G401.6 (cell line): ENCODE measurements at regions not wholly inside any gene's neighbourhood (a gene's known extent, or its start where the extent isn't known, plus 50 kb on each side); places are given as distances from the start of the nearest gene placed in this dataset.
"Not testable (repeated sequence)": the region's sequence is repeated elsewhere in the genome, so short reads cannot be mapped to it uniquely, and the experiment has no call there.

ENCODE experiments used
- FAIRE-seq: peaks from 2 replicates; lab custom pipeline; 2012; peaks lifted over from hg19 to GRCh38; lab: Jason Lieb, UNC

DNA sequence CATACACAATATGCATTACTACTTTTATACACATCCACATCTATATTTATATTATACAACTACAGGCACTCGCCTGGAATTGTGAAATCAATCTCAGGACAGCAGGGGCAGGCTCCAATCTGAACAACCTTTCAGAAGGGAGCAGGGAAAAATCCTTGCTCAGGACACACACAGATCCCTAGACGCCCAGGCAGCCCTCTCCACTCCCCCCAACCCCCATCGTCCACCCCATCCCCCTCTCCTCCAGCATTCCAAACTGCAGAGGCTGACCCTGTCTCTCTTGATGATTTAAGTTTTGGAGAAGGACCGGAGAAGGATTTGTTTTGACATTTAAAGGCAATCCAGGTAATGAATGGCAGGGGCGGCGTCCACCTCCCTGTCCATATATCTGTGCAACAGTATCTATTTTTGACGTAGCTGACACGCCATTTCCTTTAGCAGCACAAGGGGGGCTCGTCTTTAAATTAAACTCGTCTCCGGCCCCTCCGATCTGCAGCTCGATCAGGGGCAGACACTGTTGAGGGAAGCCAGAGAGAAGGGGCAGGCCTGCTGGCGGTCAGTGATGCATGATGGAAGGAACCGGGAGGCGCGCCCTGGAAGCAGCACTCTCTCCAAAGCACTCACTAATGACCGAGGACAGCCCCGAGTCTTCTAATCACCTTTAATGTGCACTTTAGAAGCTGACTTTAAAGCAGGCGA, 95.0 kb upstream of the TBX5 start:
- FAIRE-seq = no peak

DNA sequence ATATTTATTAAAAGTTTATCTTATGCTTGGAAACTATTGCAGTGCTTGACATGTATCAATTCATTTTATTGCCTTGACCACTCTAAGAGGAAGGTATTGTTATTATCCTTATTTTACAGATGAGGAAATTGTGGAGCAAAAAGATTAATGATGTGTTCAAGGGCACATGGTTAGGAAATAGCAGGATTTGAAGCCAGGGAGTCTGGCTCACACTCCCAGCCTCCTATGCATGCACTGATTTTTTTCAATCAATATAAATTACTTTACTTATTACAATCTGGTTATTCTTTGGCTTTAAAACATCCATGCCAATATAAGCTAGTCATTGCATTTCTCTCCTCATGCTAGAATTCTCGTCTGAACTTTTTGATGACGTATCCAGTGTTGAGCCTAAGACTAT, 94.2 kb upstream of the TBX5 start:
- FAIRE-seq = no peak

DNA sequence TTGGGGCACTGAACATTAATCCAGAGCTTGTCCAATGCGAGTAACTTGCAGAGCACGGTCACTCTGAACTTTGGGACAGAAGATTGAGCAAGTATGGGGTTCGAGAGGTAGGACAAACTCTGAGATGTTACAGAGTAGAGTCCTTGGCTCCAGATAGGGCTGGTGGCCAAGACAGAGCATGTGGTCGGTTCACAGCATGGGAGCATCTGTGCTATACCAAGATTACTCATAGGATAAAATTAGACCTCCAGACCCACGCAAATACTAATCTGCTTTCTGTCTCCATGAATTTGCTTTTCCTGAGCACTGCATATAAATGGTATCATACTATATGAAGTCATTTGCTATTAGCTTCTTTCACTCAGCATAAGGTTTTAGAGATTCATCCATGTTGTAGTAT, 93.4 kb upstream of the TBX5 start:
- no peak for FAIRE-seq

DNA sequence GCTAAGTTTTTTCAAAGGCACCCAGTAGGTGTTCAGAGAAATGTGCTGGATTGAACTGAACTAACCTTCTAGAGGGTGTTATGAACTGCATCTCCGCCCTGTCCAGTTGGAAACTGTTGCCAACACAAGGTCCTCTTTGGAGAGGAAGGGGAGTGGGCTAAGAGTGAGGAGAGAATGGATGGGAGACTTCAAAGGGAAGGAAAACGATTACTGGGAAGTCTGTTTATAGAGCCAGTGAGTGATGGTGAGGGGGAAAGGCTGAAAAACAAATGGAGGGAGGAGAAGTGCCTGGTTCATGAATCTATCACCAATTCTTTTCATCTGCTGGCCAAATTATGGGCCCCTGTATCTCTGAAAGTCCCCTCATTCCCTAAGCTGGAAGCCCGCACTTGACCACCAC, 86.0 kb upstream of the TBX5 start:
- FAIRE-seq = no peak

DNA sequence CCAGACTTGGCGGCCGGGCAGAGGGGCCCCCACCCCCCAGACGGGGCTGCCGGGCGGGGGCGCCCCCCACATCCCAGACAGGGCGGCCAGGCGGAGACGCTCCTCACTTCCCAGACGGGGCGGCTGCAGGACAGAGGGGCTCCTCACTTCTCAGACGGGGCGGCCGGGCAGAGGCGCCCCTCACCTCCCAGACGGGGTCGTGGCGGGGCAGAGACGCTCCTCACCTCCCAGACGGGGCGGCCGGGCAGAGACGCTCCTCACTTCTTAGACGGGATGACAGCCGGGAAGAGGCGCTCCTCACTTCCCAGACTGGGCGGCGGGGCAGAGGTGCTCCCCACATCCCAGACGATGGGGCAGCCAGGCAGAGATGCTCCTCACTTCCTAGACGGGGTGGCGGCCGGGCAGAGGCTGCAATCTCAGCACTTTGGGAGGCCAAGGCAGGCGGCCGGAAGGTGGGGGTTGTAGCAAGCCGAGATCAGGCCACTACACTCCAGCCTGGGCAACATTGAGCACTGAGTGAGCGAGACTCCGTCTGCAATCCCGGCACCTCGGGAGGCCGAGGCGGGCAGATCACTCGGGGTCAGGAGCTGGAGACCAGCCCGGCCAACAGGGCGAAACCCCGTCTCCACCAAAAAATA, 79.0 kb upstream of the TBX5 start:
- FAIRE-seq = not testable (repeated sequence)

DNA sequence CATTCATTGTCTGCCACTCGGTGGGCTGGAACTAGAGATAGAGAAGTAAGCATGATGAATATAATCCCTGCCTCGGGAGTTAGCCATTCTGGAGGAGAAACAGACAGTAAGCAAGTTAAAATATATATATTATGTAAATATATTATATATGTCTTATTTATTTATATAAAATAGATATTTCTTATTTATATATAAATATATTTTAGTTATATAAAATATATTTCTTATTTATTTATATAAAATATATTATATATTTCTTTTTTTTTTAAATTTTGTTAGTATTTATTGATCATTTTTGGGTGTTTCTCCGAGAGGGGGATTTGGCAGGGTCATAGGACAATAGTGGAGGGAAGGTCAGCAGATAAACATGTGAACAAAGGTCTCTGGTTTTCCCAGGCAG, 78.1 kb upstream of the TBX5 start:
- peak; percentile 85 for FAIRE-seq

DNA sequence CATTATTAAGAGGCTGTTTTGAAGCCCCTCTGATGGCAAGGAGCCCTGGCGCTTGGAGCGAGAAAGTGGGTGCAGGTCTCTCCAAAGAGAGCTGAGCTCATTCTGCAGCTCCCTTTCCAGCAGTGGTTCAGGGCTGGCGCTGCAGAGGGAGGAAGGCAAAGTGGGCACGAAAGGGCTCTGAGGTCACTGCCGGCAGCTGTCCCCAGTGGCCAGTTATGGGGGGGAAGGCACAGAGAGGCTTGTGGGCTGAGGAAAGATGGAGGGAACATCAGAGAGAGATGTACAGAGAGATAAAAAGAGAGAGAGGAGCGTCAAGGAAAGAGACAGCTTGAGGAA, 75.2 kb upstream of the TBX5 start:
- no peak for FAIRE-seq

DNA sequence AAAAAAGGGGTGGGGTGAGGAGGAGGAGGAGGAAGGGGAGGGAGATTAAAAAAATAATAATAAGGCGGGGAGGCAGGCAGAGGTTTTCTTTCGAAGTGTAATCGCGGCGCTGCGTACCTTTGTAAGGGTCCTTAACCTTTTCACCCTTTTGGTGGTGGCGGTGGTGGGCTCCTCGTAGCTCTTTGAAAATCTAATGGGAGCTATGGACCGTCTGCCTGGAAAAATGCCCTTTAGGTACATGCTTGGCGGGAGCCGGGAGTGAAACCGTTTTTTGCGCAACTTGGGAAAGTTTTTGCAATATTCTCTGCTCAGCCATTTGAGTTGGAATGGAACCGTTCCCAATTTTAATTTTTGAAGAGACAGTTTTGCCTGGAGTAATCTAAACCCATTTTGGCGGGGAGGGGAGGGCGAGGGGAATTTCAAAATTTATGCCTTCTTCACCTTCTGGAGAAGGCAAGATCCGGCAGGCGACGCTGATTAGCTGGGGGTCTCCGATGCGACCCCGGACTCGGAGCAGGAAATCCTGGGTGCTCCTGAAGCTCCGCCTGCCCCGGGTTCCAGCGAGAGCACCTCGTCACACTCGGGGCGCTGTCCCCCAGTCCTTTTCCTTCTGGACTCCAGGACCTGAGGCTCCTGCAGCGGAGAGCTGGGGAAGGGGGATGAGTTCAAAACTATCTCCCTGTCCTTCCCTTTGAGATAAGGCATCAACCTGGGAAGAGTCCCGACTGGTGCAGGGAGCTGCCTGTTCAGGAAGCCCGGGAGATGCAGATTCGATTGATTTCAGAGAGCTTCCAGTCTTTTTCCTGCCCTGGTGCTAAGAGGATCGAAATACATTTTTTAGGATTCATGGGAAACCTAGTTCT, 74.6 kb upstream of the TBX5 start:
- FAIRE-seq = no peak

DNA sequence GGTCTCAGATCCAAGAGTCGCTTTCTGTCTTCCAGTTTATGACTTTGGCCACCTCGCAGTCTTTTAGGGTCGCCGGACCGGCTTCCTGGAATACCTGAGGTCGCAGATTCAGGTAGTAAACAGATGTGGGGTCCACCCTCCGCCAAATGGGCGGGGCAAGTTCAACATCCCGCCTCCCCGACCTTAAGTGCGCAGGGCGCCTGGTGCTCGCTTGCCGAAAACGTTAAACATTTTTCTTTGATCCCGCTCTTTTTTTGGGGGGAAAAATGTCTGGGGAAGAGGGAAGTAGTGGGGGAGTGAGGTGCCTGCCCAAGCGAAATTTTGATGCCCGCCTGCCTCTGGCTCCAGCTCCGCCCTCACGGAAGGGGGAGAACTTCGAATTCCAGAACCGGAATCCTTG, 73.9 kb upstream of the TBX5 start:
- FAIRE-seq = no peak

DNA sequence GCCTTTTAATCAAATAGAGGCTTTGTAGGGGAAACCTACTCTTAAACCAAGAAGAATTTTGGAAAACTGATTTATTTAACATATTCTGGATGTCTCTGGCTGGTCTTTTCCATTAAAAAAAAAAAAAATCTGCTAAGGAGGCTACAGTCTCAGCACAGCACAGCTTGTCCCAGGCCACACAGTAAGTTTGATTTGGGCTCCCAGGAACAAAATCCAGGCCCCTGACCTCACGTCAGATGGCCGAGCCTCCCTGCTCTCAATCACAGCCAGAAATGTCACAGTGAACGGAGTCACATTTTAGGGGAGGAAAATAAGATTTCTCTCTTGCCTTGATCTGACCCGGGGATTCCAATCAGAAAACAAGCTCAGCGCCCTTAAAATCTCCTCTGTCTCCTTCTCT, 72.9 kb upstream of the TBX5 start:
- FAIRE-seq = no peak

DNA sequence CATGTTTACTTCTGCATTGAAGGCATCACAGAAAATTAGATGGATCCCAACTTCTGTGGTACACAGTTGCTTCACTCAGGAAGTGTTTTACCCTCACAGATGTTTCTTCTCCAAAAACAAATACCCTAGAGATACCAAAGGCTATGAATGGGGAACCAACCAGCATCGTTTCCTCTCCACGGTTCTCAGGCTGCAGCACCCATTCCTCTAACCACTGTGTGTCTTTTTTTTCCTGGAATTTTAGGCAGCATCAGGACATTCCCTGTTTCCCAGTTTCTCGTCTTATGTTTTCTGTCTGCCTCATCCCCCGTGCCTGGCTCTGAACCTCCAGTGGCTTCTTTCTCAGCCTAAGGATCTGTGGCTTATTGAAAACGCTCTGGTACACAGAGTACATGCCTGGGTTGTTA, 72.0 kb upstream of the TBX5 start:
- no peak for FAIRE-seq

DNA sequence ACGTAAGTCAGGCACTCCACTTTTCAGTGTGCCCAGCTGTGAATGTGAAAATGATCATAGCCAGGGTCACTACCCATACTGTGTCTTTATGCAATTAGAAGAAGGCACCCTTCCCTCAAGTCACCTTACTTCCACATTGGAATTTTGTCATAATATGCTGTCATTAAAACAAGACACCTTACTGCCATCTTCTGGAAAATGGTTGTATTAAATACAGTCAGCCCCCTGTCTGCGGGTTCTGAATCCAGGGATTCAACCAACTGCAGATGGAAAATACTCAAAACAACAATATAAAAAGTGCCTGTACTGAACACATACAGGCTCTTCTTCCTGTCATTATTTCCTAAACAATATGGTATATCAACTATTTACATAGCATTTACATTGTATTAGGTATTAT, 70.2 kb upstream of the TBX5 start:
- no peak for FAIRE-seq

DNA sequence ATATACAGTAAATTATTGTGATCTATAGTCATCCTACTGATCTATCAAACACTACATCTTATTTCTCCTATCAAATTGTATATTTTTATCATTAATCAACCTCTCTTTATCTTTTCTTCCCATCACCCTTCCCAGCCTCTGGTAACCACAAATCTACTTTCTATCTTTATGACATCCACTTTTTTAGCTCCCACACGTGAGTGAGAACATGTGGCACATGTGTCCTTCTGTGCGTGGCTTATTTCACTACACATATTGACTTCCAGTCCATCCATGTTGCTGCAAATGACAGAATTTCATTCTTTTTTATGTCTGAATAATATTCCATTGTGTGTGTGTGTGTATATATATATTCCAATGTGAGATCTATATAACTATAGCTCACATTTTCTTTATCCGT, 67.8 kb upstream of the TBX5 start:
- no peak for FAIRE-seq

DNA sequence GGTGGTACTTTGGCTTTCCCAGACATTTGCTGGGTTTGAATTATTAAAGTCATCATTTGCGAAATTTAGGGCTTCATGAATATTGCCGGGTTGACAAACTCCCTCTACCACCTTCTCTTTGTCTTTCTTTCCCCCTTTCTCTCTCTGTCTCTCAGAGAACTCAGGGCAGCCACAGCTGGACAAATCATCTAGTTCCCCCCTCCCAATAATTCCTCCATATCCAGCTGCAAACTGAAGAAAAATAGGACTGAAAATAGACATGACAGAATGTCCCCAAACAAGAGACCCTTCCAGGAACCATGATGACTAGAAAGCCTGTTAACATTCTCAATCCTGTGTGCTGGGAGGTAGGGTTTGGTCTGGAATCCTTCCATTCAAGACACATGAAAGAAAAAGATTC, 67.1 kb upstream of the TBX5 start:
- no peak for FAIRE-seq

DNA sequence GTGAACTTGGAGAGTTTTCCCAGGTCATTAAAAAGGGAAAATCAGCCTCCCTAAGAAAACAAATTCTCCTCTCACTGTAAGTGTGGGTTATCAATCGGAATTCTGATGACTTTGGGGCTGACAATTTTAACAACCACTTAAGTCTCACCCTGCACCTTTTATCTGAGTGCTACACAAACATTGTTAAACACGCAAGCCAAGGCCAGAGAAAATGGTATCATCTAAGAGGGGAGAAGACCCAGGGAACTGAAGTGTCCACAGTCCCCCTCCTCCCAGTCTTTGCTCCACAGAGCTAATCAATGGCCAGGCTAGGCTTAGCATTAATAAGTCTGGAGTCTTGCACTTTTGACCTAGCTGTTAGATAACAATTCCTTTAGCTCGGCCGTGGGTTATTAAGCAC, 51.7 kb upstream of the TBX5 start:
- no peak for FAIRE-seq
